Activated CD8-positive, alpha-beta memory T cell treated with anti-CD3 and anti-CD28 coated beads for 24 hours (primary cell): ENCODE measurements at regions not wholly inside any gene's neighbourhood (a gene's known extent, or its start where the extent isn't known, plus 50 kb on each side); places are given as distances from the start of the nearest gene placed in this dataset.
"Not testable (repeated sequence)": the region's sequence is repeated elsewhere in the genome, so short reads cannot be mapped to it uniquely, and the experiment has no call there.

Source experiments
- DNase-seq: peaks from one replicate; pipeline ENCODE4 v3.0.0-alpha.2; 2020

DNA sequence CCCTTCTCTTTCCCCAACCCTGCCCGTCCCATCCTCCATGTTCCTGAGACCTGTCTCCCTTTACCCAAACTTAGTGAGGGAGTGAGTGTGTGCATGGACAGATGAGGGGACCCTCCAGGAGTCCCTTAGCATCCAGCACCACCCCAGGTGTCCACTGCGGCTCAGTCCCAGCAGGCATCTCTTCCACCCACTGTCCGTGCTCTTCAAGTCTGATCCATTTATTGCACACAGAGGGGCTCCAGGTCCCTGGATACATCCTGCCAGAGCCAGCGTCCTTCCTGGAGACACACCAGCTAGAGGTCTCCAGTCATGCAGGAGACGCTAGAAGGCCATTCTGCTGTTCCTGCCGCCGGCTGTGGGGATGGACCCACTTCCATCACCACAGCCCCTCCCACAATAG, 239.2 kb downstream of the ADGRD1 start:
- DNase-seq: no peak

DNA sequence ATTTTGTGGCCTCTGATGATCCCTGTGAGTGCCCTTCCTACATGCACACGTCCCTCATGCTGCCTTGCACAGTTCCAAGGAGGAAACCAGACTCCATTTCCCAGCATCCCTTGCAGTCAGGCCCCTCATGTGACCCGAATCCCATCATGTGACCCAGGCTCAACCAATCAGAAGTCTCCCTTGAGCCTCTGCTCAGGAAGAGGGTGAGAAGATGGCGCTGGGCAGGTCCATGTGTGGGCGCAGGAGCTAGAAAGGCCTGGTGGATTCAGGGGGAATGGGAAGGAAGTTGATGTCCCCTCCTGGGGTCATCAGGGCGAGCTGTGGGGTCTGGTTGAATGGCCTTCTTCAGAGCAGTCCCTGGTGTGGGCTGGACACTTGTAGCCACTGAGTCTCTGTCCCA, 240.5 kb downstream of the ADGRD1 start:
- DNase-seq: no peak

DNA sequence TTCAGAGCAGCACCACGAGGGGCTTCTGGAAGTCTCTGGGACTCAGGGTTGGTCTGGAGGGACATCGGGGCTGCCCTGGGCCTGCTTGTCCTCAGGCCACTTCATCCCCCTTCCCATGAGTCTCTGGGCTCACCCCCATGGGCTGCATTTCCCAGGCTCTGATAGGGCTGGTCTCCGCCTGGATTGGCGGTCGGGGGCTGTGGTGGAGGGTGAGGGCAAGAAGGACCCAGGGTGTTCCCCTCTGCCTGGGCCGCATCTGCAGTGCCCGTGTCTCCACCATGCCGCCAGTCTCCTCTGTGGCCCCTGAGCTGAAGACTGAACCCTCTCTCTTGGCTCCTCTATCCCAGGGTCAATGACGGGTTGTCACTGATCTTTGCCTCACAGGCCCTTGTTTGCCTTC, 242.1 kb downstream of the ADGRD1 start:
- no peak for DNase-seq

DNA sequence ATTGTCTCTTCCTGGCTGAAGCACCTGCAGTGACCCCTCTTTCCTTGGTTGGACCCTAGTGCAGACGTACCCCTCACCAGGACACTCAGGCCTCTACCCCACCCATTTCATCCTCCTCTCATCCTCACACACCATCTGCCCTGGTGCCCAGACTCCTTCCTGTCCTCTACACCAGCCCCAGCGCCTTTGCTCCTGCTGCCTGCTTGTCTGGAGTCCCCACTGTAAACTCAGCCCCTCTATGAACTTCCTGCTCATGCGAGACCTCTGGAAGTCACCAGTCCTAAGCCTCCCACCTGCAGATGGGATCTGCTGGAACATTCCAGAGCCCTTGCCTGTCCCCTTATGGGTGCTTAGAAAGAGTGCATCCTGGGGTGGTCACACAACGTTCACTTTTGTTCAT, 242.5 kb downstream of the ADGRD1 start:
- DNase-seq: no peak

DNA sequence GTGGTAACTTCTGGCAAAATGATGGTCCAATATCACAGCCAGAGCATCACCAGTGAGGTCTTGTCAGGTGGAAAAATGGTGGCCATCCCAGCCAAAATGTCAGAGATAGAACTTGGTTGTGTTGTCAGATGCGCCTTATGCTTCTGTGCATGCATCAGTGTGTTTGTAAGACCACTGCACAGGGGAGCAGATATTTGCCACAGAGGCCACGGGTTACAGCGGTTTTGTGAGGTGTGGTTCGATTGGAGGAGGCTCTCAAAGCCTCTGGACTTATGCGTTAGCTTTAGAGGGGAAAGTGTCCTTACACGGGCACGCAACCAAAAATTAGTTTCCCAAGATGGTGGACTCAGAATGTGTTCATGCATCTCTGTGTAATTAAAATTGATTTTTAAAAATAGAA, 243.8 kb downstream of the ADGRD1 start:
- DNase-seq: no peak

DNA sequence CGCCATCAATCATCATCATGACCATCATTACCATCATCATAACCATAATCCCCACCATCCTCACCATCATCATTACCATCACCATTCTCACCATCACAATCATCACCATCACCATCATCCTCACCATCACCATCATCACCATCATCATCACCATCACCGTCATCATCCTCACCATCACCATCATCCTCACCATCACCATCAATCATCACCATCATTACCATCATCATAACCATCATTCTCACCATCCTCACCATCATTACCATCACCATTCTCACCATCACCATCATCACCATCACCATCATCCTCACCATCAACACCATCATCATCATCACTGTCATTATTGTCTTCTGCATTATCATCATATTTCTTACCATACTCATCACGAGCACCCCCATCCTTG, 245.5 kb downstream of the ADGRD1 start:
- DNase-seq: no peak

DNA sequence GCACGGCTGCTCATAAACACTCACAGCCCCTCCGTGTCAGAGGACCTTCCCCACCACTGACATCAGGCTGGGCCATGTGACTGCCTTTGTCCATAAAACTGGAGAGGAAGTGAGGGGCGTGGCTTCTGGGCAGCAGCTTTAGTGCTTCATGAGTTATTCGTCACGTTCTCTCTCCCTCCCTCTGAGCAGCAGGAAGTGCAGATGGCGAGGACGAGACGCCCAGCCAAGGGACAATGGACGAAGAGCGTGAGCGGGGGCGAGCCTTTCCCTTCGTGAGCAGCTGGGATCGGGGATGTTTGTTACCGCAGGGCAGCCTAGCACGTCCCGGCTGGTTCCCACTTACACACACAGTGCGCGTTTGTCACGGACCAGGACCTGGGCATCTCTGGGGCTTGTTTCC, 248.2 kb downstream of the ADGRD1 start:
- not testable (repeated sequence) for DNase-seq

DNA sequence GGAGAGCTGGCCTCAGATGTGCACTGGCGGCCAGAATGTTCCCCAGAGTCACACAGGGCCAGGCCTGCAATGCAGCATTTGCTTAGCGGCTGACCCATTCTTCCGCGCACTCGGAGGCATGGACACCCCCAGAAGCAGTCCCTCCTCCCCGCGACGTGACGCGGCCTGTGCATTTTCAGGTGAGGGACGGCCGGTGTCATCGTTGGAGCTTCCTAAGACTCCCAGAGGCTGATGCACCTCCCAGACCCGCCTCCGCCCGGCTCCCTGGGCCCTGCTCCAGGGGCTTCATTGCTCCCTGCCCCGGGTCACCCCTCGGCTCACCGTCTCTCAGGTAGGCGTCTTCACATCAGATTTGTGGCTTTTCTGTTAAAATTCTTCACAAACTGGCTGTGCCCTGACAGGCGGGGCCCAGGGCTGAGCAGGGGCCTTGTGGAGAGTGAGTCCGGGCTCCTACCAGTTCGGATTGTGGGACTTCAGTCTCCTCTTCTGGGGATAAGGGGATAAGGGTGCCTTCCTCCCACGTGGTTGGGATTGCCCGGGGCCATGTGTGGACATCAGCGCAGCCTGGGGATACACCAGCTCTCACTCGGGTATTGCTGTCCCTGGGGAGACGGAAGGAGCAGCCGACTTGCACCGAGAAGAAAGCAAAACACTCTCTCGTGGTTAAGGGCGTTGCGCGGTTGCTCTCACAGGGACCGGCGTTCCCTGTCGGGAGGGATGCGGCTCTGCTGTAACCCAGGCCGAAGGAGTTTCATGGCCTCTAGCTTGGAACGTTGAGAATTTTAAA, 249.1 kb downstream of the ADGRD1 start:
- DNase-seq: no peak

DNA sequence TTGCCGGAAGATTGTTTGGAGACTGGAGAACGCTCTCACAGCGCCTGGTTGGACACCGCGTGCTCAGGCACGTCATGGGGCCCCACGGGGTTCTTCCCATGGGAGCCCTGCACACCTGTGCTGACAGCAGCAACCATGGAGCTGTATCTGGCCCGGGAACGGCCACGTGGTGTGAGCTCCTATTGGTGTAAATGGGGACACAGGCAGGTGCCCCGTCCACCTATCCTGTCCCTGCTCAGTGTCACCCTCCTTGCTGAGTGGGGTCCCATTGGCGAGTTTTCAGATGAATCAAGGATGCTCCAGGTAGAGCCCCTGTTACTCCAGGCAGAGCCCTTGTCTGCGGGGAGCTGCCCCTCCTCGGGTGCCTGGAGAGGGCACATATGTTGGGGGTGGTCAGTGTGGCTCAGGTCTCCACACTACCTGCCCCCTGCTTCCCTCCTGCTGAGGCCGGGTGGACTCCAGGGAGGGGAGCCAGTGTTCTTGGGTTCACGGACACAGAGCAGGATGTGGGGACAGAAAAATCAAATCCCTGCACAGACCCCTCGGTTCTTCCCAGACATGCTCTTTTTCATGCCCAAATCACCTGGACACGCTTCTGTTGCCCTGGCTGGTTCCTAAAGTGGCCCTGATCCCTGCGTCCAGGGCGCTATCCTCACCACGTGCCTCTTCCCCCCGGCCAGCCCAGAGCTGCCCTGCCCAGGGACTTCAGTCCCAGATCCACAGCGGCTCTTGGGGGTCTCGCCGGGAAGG, 250.1 kb downstream of the ADGRD1 start:
- DNase-seq: no peak

DNA sequence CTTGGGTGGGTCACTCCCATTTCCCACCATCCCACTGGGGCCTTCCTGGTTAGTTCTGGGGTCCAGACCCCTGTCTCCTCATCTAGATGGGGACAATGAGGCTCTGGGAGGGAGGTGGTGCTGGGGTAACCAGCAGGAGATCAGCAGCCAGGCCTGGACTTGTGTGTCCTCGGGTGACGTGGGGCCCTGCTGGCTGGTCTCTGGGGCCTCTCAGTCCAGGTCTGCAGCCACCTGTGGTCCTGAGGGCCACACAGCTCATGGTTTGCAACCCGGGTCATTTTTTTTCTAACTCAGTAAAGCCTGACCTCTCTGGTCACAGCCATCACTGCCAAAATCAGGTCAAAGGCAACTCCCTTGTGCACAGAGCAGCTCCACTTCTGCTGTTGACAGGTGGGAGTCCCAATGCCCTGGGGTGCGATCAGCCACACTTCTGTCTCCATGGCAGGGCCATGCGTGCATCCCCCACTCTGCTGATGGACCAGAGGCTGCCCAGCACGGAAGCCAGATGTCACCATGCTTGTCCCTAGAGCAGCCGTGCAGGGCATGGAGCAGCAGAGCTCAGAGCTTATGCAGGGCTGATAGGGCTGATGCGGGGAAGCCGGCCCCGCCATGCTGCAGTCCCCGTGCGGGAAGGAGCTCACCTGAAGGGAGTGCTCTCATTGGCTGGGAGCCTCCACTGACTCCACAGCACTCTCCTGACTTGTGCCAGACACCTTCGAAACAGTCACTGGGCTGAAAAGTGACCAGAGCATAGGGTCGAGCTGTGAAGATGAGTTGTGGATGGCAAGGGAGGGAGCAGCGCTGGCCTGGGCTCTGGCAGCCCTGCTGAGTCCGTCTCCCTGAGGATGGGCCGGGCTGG, 250.9 kb downstream of the ADGRD1 start:
- no peak for DNase-seq

DNA sequence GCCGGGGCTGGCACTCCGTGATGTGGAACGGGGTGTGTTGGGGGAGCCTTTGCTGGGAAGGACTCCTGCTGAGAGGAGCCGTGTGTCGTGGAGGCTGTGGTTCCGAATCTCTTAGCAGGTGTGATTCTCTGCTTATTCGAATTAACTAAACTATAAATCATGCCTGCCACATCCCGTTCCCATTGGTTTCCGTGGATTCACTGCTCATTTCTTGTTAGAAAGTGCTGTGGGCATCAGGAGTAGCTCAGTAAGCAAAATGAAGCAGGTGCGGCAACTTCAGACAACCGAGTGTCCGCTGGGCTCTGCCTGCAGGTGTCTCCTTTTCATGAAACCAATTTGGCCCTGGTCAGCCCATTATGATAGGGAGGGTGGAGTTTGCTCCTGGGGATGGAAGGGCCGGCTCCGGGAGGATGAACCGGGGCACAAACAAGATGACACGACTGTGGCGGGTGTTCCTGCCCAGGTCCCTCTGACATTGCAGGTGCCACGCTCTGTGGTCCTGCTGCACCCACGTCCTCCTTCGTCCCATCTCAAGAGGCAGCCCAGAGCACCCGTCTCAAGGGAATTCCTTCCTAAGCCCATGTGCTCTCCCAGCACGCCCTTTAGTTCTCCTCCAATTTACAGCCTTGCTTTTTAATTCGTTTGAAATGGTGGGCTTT, 251.7 kb downstream of the ADGRD1 start:
- DNase-seq: not testable (repeated sequence)

DNA sequence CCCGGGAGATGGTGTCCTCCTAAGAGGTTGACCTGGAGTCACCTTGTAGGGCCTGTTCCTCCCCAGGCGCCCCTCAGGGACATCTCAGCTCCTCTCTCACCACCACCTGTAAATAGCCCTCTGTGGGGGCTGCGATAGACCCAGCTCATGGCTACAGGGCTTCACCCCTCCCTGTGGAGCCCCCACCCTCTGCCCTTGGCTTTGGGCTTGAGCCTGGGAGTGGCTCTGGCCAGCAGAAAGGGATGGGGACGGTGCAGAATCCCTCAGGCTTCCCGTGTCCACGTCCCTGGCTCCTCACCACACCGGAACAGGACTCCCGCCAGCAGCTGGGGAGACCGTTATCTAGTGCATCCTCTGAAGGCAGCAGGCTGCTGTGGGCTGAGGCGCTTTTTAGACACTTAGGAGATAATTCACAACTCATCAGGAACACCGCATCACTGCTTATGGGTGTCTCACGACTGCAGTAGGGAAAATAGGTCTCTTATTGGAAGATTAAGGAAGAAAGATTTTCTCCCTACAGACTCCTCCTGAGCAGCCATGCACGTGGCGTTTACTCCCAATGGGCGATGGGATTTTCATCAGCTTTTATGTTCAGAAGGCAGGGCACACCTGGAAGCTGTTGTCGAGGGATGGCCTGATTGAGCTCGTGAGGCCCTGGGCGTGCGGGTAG, 253.1 kb downstream of the ADGRD1 start:
- peak; percentile 35 for DNase-seq

DNA sequence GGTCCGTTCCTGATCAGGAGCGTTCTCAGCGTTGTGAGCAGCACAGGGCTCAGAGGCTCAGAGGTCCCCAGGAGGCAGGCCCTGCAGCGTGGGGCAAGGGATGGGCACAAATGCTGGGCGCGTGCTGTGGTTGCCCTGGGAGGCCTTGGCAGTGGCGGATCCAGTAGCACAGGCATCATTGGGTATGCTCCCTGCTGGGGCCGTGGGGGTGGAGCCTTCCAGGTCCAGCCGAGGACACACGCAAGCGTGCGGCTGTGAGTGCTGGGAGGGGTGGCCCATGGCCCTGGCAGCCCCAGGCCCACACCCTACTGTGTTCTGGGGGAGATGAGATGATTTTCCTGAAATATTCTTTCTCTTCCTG, 253.6 kb downstream of the ADGRD1 start:
- DNase-seq: peak; percentile 44

DNA sequence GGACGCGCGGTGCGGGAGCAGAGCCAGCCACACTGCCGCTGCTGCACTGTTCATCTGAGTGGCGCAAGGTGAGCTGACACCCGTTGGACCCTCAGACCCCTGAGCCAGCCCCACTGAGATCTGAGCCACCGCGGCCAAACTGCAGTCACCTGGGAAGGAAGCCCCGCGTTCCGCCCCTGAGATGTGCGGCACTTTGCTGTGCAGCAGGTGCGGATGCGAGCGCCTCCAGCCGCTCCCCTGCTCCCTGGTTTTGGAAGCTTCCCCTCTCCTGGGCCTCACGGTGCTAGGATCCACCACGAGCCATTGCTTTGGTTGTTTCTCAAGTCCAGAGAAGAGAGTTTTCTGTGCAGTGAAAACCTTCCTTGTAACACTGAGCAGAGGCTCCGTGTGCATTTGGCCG, 254.1 kb downstream of the ADGRD1 start:
- DNase-seq: peak; percentile 32

DNA sequence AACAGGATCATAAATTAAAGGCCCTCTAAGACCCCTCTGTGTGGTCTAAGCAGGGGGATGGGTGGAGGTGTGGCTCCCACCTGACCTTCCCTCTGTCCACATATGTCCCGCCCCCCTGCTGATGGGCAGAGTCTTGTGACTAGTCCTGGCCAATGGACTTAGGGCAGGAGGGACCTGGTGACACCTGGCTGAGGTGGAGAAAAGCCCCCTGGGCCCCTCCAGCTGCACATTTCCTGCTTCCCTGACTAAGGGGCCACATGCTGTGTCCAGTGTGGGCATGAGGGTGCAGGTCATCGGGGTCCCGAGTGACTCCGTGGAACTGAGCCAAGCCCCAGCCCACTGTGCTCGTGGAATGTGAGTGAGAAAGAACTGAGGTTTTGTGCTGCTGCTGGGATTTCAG, 254.7 kb downstream of the ADGRD1 start:
- DNase-seq: peak; percentile 48

DNA sequence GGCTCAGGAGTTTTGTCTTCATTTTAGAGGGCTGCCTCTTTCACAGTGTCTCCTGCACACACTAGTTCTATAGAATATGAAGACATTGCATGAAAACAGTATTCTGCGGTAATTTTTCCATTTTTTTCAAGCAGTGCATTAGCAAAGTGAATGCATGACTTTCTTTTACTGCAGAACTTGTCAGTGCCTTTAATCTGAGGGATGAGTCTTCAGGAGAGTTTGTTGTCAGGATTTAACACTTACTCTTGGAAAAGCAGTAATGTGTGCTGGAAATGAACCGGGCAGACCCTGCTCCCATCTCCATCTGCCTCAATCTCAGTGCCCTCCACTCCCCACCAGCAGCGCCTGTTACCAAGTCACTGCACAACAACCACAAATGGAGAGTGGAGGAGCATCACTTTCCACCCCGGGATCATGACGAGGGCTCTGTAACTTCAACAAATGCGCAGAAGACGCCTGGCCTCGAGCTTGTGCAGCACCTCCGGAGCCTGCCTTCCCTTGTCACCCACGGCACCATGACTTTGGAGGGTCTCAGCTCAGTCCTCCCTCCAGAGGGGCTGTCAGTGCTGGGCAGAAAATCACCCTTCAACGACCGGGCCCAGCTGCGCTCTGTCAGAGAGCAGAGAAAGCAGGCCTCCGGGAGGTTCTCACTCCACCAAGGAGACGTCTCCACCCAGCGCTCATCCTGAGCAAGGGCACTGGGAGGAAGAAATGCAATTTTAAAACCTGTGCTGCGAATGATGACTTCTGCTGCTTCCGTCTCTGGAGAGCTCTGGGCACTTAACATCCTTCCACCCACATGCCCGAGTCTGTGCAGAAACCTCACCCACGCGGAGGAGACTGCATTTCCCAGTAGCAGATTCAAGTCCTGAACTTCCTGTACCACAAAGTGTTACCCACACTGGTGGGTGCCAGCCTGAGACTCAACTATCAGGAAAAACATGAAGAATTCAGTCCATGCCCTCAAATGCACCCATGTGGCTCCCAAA, 255.7 kb downstream of the ADGRD1 start:
- DNase-seq: peak; percentile 56

DNA sequence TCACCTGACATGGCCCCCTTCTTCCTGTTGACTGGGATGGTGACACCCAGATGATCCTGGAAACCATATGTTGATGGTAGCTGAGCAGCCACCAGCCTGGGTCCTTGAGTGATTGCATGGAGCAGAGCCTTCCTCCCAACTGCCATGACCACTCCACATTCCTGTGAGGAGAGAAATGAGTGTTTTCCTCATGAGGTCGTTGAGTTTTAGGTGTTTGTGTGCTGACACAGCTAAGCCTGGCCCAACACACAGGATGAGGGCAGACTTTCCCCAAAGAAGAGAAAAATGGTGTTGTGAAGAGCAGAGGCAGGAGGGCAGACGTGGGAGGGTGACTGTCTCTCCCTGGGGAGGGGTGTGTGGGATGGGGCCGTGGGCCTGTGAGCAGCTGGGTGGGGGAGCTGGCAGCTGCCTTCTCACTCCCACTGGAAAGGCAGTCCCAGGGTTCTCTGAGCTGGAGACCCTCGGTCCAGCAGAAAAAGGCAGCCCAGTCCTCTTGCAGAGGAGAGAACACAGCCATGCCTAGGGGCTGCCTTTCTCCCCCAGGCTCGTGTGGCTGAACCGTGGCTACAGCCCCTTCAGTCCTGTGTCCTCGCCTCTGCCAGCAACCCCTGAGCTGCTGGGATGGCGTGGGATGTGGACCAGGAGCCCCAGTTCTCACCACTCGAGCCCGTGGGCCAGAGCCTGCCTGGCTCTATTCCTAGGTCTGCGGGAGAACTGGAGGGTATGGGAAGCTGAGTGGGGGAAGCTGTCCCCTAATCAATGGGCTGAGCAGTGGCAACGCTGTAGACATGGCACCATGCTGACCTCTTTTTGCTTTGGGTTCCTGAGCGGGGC, 257.0 kb downstream of the ADGRD1 start:
- peak; percentile 49 for DNase-seq

DNA sequence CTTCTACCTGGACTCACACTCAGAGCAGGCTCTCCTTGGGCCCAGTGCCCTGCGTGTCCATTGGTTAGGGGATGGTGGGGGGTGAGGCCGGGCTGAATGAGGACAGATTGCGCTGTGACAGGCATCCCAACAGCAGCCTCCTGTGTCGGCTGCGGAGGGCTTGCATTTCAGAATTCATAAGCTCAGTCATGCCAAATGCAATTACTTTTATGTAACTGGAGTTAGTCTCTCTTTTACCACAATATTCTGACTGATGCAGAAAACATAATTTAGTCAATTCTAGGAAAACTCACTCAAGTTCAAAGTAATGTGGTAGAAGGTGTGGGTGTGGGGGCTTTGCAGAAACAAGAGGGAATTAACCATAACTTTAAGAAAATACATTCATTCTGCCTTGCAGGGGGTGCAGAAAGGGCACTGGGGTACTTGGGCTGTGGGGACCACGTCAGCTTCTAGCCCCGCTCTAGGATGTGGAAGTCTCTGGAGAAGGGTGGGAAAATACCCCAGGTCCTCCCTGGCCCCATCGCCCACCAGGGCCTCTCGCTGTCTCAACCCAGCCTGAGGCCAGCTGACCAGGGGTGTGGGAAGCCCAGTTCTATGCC, 257.7 kb downstream of the ADGRD1 start:
- no peak for DNase-seq

DNA sequence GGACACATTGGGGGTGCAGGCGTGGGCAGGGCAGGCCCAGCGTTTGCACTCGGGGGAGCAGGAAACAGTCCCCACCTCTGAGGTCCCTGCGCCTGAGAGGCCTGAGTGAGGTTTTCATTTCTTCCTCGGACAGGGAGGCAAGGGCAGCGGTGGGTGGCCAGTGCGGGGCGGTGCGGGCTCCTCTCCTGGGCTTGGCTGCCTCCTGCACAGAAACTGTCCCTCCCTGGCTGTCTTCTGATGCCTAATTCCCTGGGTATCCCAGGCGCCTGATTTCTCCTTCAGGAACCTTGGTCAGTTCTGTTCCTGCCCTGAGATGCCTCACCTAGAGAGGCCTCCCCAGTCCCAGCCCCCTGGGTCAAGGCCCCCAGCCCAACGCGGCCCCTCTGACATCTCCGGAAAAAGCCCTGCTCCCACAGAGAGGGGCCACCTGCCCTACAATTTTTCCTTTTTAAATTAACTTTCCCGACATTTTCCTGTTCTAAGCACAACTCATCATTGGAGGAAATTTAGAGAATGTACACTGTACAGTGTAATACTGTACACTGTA, 260.3 kb downstream of the ADGRD1 start:
- DNase-seq: no peak
